HG03108 (cell line): ENCODE measurements at regions not wholly inside any gene's neighbourhood (a gene's known extent, or its start where the extent isn't known, plus 50 kb on each side); places are given as distances from the start of the nearest gene placed in this dataset.

Experiments
- ATAC-seq: cut with Tn5 transposase; IDR thresholded peaks from one replicate; pipeline ENCODE4 v1.9.1; 2021; ENCODE audit warnings: moderate library complexity; ENCODE audit not compliant: unreplicated experiment

GRCh38 chr13:60798503-60798902 is 401.5 kb downstream of the TDRD3 start:
- no peak for ATAC-seq

DNA sequence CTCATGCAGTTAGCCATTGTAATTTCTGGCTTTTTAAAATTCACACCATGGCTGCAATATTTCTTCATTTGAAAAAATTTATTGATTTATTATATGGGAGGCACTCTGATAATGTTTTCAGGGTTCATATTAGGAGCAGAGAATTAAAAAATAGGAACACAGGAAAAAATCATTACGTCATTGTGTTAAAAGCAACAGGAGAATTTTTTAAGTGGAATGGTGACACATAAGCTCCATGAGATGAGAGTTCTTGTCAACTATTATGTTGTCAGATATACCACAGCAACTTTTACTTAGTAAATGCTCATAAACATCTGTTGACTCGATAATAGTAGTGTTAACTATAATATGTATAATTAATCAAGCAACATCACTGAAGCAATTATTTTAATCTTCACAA is 400.1 kb downstream of the TDRD3 start:
- ATAC-seq: no peak

DNA sequence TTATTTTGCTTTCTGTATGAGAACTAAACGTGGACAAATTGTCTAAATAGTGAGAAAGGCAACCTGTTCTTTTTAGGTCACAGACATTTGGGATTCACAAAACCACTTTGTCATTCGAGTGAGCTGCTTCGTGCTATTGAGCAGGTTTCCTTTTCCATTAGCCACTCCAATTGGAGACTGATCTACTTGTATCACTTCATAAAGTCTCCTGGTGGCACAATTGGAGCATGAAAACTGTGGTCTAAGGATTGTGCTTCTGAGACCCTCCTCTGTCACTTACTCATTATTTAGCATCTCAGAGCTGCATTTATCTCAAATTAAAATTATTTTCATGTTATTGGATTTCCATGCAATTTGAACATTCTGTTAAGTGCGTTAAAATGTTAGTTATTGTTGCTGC is 397.7 kb downstream of the TDRD3 start:
- no peak for ATAC-seq

DNA sequence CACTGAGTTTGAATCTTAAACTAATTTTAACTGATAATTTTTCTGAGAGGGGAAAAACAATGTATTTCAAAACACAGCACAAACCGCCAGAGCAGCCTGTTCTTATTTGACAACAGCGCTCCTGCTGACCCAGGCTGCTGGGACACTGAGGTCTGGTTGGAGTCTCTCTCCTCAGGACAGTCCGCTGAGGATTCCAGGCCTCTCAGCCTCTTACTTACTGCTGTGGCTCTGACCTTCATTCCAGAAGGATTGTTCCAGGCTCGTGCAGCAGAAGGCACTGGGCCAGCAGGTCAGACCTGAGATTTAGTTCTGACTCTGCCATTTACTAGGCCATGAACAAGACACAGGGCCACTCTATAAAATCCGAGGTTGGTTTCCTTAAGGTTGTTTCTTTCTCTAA is 393.6 kb downstream of the TDRD3 start:
- no peak for ATAC-seq

DNA sequence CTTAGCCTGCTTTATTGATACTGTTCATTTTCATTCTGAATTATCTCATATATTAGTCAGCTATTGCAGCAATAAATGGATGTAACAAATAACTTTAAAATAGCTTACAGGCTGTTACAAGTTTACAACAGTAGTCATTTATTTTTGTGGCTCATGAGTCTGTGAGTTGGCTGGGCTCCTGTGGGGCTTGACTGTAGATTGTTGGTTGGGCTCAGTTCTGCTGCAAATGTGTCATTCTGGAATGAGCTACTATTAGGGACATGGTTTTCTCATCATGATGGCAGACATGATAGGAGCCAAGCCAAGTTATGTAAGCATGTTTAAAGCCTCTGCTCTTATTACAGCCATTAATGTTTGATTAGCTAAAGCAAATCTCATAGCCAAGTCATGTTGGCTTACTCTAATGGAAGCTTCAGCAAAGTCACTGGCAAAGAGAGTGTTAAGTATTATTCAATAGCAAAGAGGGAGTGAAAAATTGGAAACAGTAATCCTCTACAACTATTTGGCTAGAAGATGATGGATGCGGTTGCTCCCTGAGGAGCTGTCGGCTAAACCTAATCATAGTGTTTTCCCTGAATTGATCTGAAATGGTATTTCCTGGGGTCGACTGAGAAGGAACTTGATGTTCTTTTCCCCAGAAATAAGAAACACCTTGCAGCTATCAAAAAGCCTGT is 391.3 kb downstream of the TDRD3 start:
- no peak for ATAC-seq

DNA sequence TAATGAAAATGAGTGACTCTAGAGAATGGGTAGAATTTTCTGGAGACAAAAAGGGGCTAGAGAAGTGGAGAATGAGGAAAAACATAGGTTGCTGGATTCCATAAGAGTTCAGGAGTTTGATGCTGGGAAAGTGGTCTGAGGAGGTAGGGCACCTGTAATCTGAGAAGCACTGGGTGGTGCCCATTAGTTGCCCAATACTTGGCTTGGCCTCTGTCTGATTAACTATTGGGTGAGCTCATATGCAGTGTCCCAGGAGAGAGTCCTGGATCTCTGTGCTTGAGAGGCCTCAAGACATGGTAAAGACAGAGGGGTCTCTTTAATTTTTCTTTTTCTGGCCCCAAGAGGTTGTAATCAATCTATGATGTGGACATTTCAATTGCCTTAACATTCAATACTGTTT is 390.1 kb downstream of the TDRD3 start:
- no peak for ATAC-seq

- ATAC-seq: no peak
These were observed 375.7 kb downstream of the TDRD3 start for GRCh38 chr13:60772726-60773125.

DNA sequence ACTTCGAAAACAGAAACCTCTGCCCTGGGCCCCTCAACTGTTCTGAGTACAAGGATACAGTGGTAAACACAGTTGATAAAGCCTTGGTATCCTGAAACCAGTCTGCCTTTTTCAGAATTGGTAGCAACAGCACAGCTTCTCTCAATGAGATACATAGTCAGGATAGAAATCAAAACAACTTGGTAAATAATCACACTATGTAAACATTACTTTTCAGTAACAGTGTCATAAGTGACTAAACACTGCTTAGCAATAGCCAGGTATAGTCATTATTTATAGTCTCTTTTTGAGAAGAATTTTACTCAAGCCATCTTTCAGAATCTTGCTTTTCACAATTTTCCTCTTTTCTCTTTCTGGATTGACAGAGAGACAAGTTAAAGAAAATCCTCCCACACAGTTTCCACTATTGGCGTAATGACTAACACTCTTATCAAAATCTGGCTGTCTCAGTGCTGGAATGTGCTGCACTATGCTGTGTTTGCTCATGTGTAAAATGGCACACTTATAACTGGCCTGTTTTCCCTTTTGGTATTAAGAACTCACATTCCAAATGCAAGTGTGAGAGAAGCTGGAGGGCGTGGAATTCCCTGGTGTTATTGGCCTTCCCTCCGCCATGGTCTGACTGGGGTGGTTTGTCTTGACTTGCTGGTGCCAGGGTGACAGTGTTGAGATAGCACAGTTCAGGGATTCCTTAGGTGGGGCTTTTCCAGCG is 368.8 kb downstream of the TDRD3 start:
- ATAC-seq: no peak

- no peak for ATAC-seq
These were observed 362.5 kb downstream of the TDRD3 start for GRCh38 chr13:60759499-60759898.

DNA sequence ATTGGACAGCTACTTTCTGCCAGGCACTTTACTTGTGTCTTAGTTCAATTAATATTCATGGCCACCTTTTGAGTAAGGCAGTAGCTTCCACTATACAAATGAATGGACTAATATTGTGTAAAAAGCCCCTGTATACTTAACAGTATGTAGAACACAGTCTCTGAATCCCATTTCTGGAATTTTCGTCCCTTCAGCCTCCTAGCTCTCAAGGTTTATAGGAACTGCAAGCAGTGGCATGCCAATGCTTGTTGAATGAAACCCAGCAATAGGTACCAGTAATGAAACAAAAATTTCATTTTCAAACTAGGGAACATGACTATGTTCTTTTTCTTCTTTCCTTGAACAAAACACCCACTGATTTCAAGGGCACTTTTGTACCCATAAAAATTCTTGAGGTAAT is 361.6 kb downstream of the TDRD3 start:
- ATAC-seq: no peak

- ATAC-seq: no peak
These were observed 360.6 kb downstream of the TDRD3 start for GRCh38 chr13:60757501-60758215.

GRCh38 chr13:60756306-60756705 is 359.3 kb downstream of the TDRD3 start:
- no peak for ATAC-seq

DNA sequence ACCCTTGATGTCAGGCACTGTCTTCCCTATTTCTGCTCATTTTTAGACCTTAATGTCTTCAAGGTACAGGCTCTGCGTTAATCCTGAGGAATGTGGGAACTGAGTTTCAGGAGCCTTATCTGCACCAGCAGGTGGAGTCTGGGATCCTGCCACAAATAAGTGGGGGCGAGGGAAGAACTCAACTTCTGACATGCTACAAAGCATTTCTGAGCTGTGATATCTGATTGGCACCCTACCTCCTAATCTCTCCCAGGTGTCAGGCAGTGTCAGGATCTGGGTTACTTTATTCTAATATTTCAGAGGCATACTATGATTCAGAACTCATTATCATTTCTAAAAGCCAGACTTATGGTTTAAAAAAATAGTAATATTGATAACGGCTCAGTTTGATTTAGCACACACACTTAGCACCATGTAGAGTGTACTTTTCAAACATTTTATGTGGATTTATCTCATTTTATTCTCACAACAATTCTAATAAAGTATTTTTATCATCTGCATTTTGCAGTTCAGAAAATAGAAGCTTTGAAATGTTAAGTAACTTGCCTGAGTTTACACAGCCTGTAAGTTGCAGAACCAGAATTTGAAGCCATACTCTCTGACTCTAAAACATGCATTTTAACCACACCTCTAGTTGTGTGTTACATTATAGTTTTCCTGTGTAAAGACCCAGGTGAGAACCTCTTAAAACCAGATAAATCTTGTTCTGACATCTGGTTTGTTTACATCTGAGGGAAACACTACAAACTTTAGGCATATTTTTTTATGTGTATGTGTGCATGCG is 358.6 kb downstream of the TDRD3 start:
- no peak for ATAC-seq

GRCh38 chr13:60754211-60755090 is 357.4 kb downstream of the TDRD3 start:
- ATAC-seq: no peak

- ATAC-seq: no peak
These were observed 356.6 kb downstream of the TDRD3 start for GRCh38 chr13:60753641-60754040.

GRCh38 chr13:60745343-60745742 is 348.3 kb downstream of the TDRD3 start:
- no peak for ATAC-seq

DNA sequence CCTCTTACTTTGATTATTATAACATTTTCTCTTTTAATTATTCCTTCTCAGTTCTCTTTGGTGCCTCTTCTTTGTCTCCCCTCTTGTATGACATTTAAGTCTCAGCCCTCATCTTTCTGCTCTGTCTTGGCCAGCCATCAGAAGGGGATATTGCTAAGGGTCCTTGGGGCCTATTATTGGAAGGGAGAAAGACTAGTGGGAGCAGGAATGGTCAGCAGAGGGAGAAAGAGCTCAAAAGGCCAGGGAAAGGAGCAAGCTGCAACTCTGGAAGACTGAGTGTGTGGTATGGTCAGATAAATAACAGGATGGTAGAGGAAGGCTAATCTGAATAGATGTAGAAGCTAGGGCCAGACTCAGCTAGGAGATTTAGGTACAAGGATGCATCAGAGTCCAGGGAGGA is 336.9 kb downstream of the TDRD3 start:
- ATAC-seq: no peak

- ATAC-seq: no peak
These were observed 330.1 kb downstream of the TDRD3 start for GRCh38 chr13:60727140-60727539.

- no peak for ATAC-seq
These were observed 324.0 kb downstream of the TDRD3 start for GRCh38 chr13:60721063-60721462.

DNA sequence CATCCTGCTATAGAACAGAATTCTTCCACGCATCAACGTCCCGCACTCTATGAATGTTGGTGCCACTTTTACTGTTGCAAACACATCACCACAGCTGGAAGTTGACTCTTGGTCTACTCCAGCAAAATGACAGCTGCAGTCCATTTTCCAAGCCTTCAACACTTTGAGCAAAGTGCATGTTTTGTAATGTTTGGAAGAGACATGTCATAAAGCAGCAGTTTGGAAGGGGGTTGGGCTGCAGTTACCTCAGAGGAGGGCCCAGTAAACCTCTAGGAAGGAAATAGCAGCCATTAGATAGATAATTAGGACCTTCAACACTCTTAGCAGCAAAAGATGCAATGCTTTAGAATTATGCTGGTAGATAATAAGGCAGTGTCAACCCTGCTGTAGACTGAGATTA is 323.6 kb downstream of the TDRD3 start:
- ATAC-seq: no peak
